ENCODE measurements at regions not wholly inside any gene's neighbourhood (a gene's known extent, or its start where the extent isn't known, plus 50 kb on each side); places are given as distances from the start of the nearest gene placed in this dataset.

DNA sequence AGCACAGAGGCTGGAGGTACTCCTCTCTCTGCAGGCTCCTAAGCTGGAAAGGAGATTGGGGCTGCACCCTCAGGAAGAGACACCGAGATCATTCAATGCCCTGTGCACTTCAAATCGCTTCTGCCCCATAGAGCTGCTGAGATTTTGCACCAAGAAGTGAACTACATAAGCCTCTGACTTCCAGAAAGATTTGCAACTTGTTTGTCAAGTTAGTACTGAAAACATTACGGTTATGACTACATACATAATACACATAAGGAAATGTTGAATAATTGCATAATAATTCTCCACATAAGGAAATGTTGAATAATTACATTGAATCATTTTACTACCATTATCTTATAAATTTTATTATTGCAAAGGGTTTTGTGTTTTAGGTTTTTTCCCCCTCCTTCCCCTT is 120.3 kb upstream of the SASH1 start:
- TF ChIP-seq, protein P1, sequence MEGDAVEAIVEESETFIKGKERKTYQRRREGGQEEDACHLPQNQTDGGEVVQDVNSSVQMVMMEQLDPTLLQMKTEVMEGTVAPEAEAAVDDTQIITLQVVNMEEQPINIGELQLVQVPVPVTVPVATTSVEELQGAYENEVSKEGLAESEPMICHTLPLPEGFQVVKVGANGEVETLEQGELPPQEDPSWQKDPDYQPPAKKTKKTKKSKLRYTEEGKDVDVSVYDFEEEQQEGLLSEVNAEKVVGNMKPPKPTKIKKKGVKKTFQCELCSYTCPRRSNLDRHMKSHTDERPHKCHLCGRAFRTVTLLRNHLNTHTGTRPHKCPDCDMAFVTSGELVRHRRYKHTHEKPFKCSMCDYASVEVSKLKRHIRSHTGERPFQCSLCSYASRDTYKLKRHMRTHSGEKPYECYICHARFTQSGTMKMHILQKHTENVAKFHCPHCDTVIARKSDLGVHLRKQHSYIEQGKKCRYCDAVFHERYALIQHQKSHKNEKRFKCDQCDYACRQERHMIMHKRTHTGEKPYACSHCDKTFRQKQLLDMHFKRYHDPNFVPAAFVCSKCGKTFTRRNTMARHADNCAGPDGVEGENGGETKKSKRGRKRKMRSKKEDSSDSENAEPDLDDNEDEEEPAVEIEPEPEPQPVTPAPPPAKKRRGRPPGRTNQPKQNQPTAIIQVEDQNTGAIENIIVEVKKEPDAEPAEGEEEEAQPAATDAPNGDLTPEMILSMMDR (IDR thresholded peaks at IDR 0.05; ENCODE audit: low read depth, low read length): no peak
- TF ChIP-seq POLR2A (IDR thresholded peaks at IDR 0.05; ENCODE audit: extremely low read depth, insufficient read length): no peak
- no peak for TF ChIP-seq MYC (IDR thresholded peaks at IDR 0.05; ENCODE audit: low read depth, low read length)
